Cardiac muscle cell (in vitro differentiated cells and primary cell): ENCODE measurements at regions not wholly inside any gene's neighbourhood (a gene's known extent, or its start where the extent isn't known, plus 50 kb on each side); places are given as distances from the start of the nearest gene placed in this dataset.

Experiments
- DNase-seq, 2 donors: peaks; one replicate each; pipeline versions ENCODE4 v3.0.0 to v3.0.0-alpha.2; 2010 to 2017; ENCODE audit warnings: low read depth in 1 of 2, low spot score in 1 of 2
- H3K27ac ChIP-seq: fragments of 200-600 bp; sonication (generic); 2 replicates; pipeline ENCODE4 v1.5.1; 2016
- H3K27me3 ChIP-seq: fragments of 200-600 bp; sonication (generic); 2 replicates; pipeline ENCODE4 v1.6.0; 2016; ENCODE audit warnings: control low read depth
- H3K36me3 ChIP-seq: fragments of 200-600 bp; sonication (generic); 2 replicates; pipeline ENCODE4 v1.5.1; 2016; ENCODE audit warnings: control low read depth
- H3K4me1 ChIP-seq: fragments of 200-600 bp; sonication (generic); 2 replicates; pipeline ENCODE4 v1.8.1; 2017; ENCODE audit warnings: low read depth, mild to moderate bottlenecking, mixed run types
- H3K4me3 ChIP-seq: fragments of 200-600 bp; sonication (generic); 2 replicates; pipeline ENCODE4 v1.5.1; 2016; ENCODE audit warnings: mild to moderate bottlenecking
- H3K9me3 ChIP-seq: fragments of 200-600 bp; sonication (generic); 2 replicates; pipeline ENCODE4 v1.5.1; 2017; ENCODE audit warnings: low read depth, mild to moderate bottlenecking, control low read depth
- CTCF ChIP-seq: IDR thresholded peaks from 2 replicates; pipeline ENCODE4 v1.5.1; 2012; ENCODE audit warnings: low read depth, mild to moderate bottlenecking, low read length

DNA sequence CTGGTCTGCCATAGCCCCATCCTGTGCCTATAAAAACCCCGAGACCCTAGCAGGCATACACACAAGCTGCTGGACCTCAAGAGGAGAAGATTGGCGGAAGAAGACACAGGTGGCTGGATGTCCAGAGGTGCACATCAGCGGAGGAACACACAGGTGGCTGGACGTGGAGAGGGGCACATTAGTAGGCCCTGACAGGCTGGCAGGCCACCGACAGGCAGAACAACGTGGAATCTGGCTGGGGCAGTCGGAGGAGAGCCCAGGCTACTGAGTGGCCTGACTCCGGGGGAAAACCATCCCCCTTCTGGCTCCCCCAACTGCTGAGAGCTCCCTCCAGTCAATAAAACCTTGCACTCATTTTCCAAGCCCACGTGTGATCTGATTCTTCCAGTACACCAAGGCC is 512.5 kb upstream of the AMOT start:
- Histone ChIP-seq H3K27me3 (no peaks in the 10 kb centered on the region), H3K27ac (no peak overlapping the region), H3K9me3 (no peaks in the 10 kb centered on the region), H3K4me3 (no peak overlapping the region), H3K4me1 (no peaks in the 10 kb centered on the region), H3K36me3 (no peaks in the 10 kb centered on the region)
- no peak for DNase-seq
- TF ChIP-seq CTCF: no peak

GRCh38 chrX:113330416-113330815 is 489.8 kb upstream of the AMOT start:
- no peak for DNase-seq
- TF ChIP-seq CTCF: no peak
- Histone ChIP-seq H3K27me3 (no peaks in the 10 kb centered on the region), H3K4me1 (no peaks in the 10 kb centered on the region), H3K9me3 (no peaks in the 10 kb centered on the region), H3K27ac (no peak overlapping the region), H3K36me3 (no peaks in the 10 kb centered on the region), H3K4me3 (no peak overlapping the region)

DNA sequence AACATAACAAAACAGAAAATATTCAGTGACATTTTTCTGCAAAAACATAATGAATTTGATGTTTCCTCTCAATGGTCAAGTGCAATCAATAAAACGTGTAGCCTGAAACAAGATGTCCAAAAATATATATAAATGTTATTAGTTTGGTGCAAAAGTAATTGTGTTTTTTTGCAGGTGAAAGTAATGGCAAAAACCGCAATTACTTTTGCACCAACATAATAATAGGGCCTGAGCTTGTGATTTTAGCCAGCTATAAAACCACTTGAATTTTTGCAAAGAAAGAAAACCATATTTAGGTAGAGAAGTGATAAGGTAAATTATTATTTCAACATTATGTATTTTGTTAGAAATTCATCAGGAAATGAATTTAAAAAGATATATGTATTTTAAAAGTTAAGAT is 475.3 kb upstream of the AMOT start:
- Histone ChIP-seq H3K4me1 (no peaks in the 10 kb centered on the region), H3K27ac (no peak overlapping the region), H3K27me3 (no peaks in the 10 kb centered on the region), H3K36me3 (no peaks in the 10 kb centered on the region), H3K9me3 (no peaks in the 10 kb centered on the region), H3K4me3 (no peak overlapping the region)
- no peak for DNase-seq
- TF ChIP-seq CTCF: no peak

- H3K4me3 ChIP-seq: no peak overlapping the region
- H3K36me3 ChIP-seq: no peaks in the 10 kb centered on the region
- no peaks in the 10 kb centered on the region for H3K9me3 ChIP-seq
- no peaks in the 10 kb centered on the region for H3K27me3 ChIP-seq
- no peak for DNase-seq
- H3K27ac ChIP-seq: no peak overlapping the region
- no peak for TF ChIP-seq CTCF
- H3K4me1 ChIP-seq: no peaks in the 10 kb centered on the region
These were observed 464.9 kb upstream of the AMOT start for GRCh38 chrX:113305496-113305895.

GRCh38 chrX:113300580-113300979 is 459.9 kb upstream of the AMOT start:
- no peak for DNase-seq
- no peak for TF ChIP-seq CTCF

DNA sequence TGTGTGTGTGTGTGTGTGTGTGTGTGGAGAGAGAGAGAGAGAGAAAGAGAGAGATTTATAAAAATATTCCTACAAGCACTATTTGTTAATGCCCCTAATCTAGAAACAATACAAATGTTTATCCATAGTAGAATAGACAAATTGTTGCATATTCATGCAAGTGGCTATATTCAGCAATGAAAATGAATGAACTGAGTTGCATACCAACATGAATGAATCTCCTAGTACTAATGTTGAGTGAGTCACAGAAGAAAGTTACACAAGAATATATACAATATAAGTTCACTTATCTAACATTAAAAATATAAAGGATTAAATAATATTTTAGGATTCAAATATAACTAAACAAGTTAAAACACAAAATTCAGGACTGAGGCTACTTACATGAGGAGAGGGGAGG is 456.8 kb upstream of the AMOT start:
- Histone ChIP-seq H3K27ac (no peak overlapping the region), H3K27me3 (no peaks in the 10 kb centered on the region), H3K4me3 (no peak overlapping the region), H3K4me1 (no peaks in the 10 kb centered on the region), H3K9me3 (no peaks in the 10 kb centered on the region), H3K36me3 (no peaks in the 10 kb centered on the region)
- DNase-seq: no peak
- TF ChIP-seq CTCF: no peak

More at GRCh38 chrX:113300580-113300979, 459.9 kb upstream of the AMOT start:
- H3K36me3 ChIP-seq: no peaks in the 10 kb centered on the region
- H3K4me3 ChIP-seq: no peak overlapping the region
- no peaks in the 10 kb centered on the region for H3K4me1 ChIP-seq
- no peak overlapping the region for H3K27ac ChIP-seq
- no peaks in the 10 kb centered on the region for H3K27me3 ChIP-seq
- H3K9me3 ChIP-seq: no peaks in the 10 kb centered on the region
